ENCODE measurements at regions not wholly inside any gene's neighbourhood (a gene's known extent, or its start where the extent isn't known, plus 50 kb on each side); places are given as distances from the start of the nearest gene placed in this dataset.

- intact Hi-C loops (cut with DNase I) = no loop called here
- no peaks in the 10 kb centered on the region for H3K9me3 ChIP-seq (ENCODE audit: control insufficient read depth in 2 of 3, insufficient read depth in 1 of 3, low read length in 3 of 3)
- no peak overlapping the region for H3K9ac ChIP-seq (ENCODE audit: low read length in 3 of 3)
- H3K4me3 ChIP-seq (ENCODE audit: low read length in 3 of 3) = no peak overlapping the region
- H3K36me3 ChIP-seq (ENCODE audit: control insufficient read depth in 2 of 3, insufficient read depth in 3 of 3, low read length in 3 of 3) = no peaks in the 10 kb centered on the region
- H3K27ac ChIP-seq (ENCODE audit: low read depth in 2 of 2, low read length in 2 of 2) = no peak overlapping the region
- no peaks in the 10 kb centered on the region for H3K4me1 ChIP-seq (ENCODE audit: control insufficient read depth in 2 of 3, insufficient read depth in 2 of 3, low read depth in 1 of 3, low read length in 3 of 3)
- DNase-seq (no peak), FAIRE-seq (no peak)
- H3K27me3 ChIP-seq (ENCODE audit: control insufficient read depth, insufficient read depth, low read length) = no peaks in the 10 kb centered on the region
- no peak for TF ChIP-seq CTCF (IDR thresholded peaks at IDR 0.05; ENCODE audit: borderline replicate concordance, extremely low read depth, insufficient read depth)
Observed at GRCh38 chr10:8531116-8531515, 476.6 kb downstream of the GATA3 start.

- Histone ChIP-seq H3K4me1 (ENCODE audit: control insufficient read depth in 2 of 3, insufficient read depth in 2 of 3, low read depth in 1 of 3, low read length in 3 of 3) (no peaks in the 10 kb centered on the region), H3K36me3 (ENCODE audit: control insufficient read depth in 2 of 3, insufficient read depth in 3 of 3, low read length in 3 of 3) (no peaks in the 10 kb centered on the region), H3K27me3 (ENCODE audit: control insufficient read depth, insufficient read depth, low read length) (no peaks in the 10 kb centered on the region), H3K9ac (ENCODE audit: low read length in 3 of 3) (no peak overlapping the region), H3K27ac (ENCODE audit: low read depth in 2 of 2, low read length in 2 of 2) (no peak overlapping the region), H3K9me3 (ENCODE audit: control insufficient read depth in 2 of 3, insufficient read depth in 1 of 3, low read length in 3 of 3) (no peaks in the 10 kb centered on the region), H3K4me3 (ENCODE audit: low read length in 3 of 3) (no peak overlapping the region)
- FAIRE-seq = no peak
- intact Hi-C loops (cut with DNase I) = no loop called here
- no peak for TF ChIP-seq CTCF (IDR thresholded peaks at IDR 0.05; ENCODE audit: borderline replicate concordance, extremely low read depth, insufficient read depth)
- DNase-seq = no peak
Observed at GRCh38 chr10:8532647-8533046, 478.2 kb downstream of the GATA3 start.

- peak in 4 of 5 donors; percentile 25 to 77 (median 47) for DNase-seq
- Histone ChIP-seq H3K36me3 (ENCODE audit: control insufficient read depth in 2 of 3, insufficient read depth in 3 of 3, low read length in 3 of 3) (no peaks in the 10 kb centered on the region), H3K4me3 (ENCODE audit: low read length in 3 of 3) (no peak overlapping the region), H3K4me1 (ENCODE audit: control insufficient read depth in 2 of 3, insufficient read depth in 2 of 3, low read depth in 1 of 3, low read length in 3 of 3) (no peaks in the 10 kb centered on the region), H3K9me3 (ENCODE audit: control insufficient read depth in 2 of 3, insufficient read depth in 1 of 3, low read length in 3 of 3) (no peaks in the 10 kb centered on the region), H3K9ac (ENCODE audit: low read length in 3 of 3) (no peak overlapping the region), H3K27me3 (ENCODE audit: control insufficient read depth, insufficient read depth, low read length) (no peaks in the 10 kb centered on the region), H3K27ac (ENCODE audit: low read depth in 2 of 2, low read length in 2 of 2) (no peak overlapping the region)
- TF ChIP-seq CTCF (IDR thresholded peaks at IDR 0.05; ENCODE audit: borderline replicate concordance, extremely low read depth, insufficient read depth) = no peak
- intact Hi-C loops (cut with DNase I) = no loop called here
- no peak for FAIRE-seq
Observed at GRCh38 chr10:8533462-8533861, 479.0 kb downstream of the GATA3 start.

- peak in 3 of 5 donors; percentile 65 to 93 (median 91) for DNase-seq
Observed at GRCh38 chr10:8534096-8534495, 479.6 kb downstream of the GATA3 start.

More at GRCh38 chr10:8534096-8534495, 479.6 kb downstream of the GATA3 start:
- H3K4me1 ChIP-seq (ENCODE audit: control insufficient read depth in 2 of 3, insufficient read depth in 2 of 3, low read depth in 1 of 3, low read length in 3 of 3) = no peaks in the 10 kb centered on the region
- no peaks in the 10 kb centered on the region for H3K36me3 ChIP-seq (ENCODE audit: control insufficient read depth in 2 of 3, insufficient read depth in 3 of 3, low read length in 3 of 3)
- H3K27me3 ChIP-seq (ENCODE audit: control insufficient read depth, insufficient read depth, low read length) = no peaks in the 10 kb centered on the region
- no peak overlapping the region for H3K9ac ChIP-seq (ENCODE audit: low read length in 3 of 3)
- no peaks in the 10 kb centered on the region for H3K9me3 ChIP-seq (ENCODE audit: control insufficient read depth in 2 of 3, insufficient read depth in 1 of 3, low read length in 3 of 3)
- no peak overlapping the region for H3K4me3 ChIP-seq (ENCODE audit: low read length in 3 of 3)
- FAIRE-seq = no peak
- intact Hi-C loops (cut with DNase I) = no loop called here
- TF ChIP-seq CTCF (IDR thresholded peaks at IDR 0.05; ENCODE audit: borderline replicate concordance, extremely low read depth, insufficient read depth) = no peak
- H3K27ac ChIP-seq (ENCODE audit: low read depth in 2 of 2, low read length in 2 of 2) = no peak overlapping the region

Data from kidney (tissue), 13 donors.